HG02610 (cell line): ENCODE measurements at regions not wholly inside any gene's neighbourhood (a gene's known extent, or its start where the extent isn't known, plus 50 kb on each side); places are given as distances from the start of the nearest gene placed in this dataset.
"Not testable (repeated sequence)": the region's sequence is repeated elsewhere in the genome, so short reads cannot be mapped to it uniquely, and the experiment has no call there.

ENCODE experiments used
- ATAC-seq: cut with Tn5 transposase; IDR thresholded peaks from one replicate; pipeline ENCODE4 v1.9.1; 2021; ENCODE audit warnings: mild to moderate bottlenecking, moderate library complexity; ENCODE audit not compliant: unreplicated experiment

DNA sequence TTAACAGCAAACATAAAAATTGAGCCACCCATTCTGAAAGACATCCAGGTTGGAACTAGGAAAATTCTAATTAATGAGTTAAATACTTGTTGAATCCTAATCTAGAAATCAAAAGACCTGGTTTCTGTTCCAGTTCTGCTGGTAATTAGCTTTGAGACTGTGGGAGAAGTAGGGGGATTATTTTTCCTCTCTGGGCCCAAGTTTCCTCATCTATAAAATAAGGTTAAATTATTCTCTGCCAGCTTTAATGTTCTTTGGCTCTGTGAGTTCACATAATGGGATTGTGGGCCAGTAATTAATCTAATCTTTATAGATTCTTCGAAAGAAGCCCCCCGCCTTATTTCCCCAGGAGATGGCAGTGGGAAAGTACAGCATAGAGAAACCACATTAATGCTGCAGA is 104.6 kb downstream of the ENC1 start:
- no peak for ATAC-seq

DNA sequence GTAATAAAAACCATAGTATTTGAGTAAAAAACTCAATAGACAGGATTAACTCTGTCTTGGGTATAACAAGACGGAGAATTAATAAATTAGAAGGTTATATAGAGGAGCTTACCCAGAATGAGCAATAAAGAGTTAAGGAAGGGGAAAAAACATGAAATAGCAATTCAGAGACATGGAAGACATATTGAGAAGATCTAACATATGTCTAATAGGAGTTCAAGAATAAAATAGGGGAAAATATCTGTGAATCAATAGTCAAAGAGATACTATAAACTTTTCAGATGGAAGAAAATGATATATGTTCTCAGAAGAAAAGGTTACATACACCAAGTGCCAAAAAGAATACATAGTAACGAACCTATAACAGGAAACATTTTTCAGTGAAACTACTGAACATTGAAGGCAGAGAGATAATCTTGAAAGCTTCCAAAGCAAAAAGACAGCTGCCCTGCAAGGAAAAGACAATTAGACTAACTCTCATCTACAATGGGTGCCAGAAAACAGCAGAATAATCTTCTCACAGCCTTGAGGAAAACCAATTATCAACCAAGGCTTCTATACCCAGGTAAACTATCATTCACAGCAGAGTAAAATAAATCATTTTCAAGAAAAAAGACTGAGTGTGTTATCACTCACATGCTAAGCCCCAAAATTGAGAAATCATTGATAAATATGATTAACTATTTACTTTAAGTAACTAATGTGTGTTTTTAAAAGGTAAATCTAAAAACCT is 106.0 kb downstream of the ENC1 start:
- ATAC-seq: no peak

DNA sequence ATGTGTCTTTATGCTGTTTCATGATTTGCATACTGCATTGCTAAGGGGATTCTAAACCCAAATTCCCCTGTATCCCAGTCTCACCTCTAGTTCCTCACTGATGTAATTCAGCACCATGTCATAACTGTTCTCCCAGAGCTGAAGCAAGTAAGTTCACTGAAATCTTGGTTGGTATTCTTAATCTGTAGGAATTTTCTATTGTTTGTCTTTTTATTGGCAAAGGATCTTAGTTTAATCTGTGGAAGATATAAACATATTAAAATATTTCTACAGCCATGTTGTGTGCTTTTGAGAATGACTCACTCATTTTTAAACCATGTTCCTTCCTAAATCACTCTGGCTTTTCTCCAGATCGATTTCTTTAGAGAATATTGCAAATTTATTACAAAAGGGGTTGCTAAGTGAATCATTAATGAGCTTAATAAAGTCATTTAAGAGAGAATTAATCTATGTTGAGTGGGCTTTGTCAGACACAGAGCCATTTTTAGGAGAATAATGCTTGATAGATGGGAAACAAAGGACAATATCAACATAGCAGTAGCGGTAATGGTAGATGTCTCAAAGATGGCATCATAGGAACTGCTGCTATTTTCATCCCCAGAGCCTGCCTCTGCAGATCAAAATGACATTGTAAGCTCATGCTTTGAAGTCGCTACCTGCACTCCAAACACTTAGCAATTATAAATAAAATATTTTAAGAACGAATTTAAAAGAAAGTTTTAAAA is 110.0 kb downstream of the ENC1 start:
- no peak for ATAC-seq

DNA sequence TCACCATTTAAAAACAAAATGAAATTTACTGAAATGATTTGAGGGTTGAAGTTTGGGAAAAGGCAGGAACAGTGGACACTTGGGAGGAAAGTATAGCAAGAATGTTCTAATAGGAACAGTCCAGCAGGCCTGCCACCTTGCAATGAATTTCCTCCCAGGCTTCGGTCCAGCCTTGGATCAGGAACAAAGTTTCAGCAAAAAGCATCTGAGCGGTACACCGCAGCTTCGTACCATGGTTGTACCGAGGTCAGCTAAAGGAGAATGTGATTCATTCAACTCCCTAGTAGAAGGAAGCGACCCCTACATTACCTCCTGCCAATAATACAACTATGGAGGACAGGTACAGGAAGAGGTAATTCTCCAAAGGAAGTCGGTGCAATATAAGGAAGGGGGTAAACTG is 111.4 kb downstream of the ENC1 start:
- no peak for ATAC-seq

DNA sequence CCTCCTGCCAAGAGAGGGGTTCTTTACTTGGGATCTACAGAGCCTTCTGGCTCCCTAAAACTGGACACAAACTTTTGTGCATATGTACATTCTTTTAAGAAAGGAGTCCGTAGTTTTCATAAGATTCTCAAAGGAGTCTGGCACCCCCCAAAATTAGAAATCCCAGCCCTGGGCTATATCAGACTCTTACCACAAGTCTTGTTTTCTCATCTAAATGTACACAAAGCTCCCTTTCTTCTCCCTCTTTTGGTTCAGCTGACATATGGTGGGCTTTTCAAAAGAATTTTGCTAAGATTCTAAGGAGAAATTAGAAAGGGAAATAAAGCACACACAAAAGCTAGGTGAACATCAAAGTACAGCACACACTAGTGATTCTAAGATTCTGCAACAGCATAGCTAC is 114.4 kb downstream of the ENC1 start:
- ATAC-seq: no peak

DNA sequence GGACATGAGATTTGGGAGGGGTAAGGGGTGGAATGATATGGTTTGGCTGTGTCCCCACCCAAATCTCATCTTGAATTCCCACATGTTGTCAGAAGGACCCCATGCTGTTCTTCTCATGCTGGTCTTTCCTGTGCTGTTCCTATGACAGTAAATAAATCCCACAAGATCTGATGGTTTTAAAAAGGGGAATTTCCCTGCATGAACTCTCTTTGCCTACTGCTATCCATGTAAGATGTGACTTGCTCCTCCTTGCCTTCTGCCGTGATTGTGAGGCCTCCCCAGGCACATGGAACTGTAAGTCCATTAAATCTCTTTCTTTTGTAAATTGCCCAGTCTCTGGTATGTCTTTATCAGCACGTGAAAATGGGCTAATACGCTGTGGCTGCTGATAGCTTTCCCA is 115.8 kb downstream of the ENC1 start:
- ATAC-seq: not testable (repeated sequence)

DNA sequence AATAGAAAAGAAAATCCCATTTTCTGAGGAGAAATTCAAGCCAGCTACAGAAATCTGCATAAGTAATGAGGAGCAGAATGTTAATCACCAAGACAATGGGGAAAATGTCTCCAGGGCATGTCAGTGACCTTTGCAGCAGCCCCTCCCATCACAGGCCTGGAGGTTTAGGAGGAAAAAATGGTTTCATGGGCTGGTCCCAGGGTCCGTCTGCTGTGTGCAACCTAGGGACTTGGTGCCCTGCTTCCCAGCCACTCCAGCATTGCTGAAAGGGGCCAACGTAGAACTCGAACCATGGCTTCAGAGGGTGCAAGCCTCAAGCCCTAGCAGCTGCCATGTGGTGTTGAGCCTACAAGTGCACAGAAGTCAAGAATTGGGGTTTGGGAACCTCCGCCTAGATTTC is 116.8 kb downstream of the ENC1 start:
- not testable (repeated sequence) for ATAC-seq

DNA sequence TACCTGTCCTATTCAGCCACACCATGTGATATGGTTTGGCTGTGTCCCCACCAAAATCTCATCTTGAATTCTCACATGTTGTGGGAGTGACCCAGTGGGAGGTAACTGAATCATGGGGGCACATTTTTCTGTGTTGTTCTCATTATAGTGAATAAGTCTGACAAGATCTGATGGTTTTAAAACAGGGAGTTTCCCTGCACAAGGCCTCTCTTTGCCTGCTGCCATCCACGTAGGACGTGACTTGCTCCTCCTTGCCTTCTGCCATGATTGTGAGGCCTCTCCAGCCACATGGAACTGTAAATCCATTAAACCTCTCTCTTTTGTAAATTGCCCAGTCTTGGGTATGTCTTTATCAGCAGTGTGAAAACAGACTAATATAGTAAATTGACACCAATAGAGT is 117.7 kb downstream of the ENC1 start:
- not testable (repeated sequence) for ATAC-seq

DNA sequence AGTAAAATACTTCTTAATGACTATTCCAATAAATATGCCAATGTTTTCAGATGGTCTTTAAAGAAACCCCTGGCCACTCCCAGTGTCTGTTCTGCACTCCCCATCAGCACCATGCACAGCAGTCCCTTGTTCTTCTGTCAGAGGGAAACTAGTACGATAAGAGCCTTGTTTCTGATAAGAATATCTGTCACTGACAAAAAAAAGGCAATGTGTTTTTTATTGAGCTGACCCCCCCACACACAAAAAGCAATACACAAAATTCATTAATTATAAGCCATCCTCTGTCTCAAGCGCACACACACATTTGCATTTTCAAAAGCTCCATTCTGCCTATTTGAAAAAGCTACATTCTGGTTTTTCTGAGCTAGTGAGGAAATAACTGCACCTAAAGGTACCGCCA is 119.1 kb downstream of the ENC1 start:
- no peak for ATAC-seq

DNA sequence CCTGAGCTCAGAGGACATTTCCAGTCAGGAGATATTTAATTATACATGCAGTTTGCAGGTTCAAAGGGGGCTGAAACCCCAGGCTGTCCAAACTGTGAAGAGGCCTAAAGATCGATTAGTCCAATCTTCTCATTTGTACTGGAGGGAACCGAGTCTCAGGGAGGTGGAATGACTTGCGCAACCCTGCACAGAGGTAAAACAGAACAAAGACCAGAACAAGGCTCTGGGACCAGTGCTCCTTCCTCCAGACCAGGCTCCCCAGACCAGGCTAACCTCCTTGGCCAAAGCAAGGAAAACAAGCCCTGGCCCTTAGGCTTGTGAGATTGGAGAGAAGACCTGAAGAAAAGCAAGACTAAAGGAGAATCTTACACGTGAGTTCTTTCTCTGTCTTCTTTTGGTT is 120.8 kb downstream of the ENC1 start:
- ATAC-seq: no peak

DNA sequence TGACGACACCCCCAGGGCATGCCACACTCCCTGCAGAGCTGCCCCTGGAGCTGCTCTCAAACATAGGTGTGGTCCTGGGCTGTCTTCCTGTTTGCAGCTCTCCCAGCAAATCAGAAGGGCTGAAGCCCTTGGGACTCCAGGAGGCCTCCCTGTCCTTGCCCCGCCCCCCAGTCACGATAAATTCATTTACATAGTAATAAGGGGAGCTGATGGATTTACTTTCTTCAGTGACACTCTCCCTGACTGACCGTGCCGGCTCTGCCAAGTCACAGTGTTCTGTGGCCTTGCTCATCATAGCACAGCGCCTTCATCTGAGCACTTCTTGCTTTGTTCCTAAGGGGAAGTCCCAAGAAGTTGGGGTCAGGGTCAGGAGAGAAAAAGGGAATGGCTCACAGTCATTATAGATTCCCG is 121.4 kb downstream of the ENC1 start:
- ATAC-seq: no peak

DNA sequence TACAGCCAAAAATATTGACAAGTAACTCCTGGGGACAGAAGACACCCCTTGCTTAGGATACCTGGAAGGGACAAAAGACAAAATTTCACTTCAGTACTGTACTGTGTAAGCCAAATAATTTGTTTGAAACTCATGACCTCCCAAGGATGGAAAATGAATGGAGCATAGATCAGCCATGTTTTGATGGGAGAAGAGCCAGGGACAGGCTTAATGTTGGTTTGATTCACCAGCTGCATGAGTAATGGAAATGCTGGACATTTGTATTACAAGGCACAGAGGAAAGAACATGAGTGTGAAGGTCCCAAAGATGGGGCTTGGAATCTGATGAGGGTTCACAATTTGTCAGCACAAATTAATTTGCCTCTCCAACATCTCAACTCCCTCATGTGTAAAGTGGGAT is 122.8 kb downstream of the ENC1 start:
- ATAC-seq: no peak

DNA sequence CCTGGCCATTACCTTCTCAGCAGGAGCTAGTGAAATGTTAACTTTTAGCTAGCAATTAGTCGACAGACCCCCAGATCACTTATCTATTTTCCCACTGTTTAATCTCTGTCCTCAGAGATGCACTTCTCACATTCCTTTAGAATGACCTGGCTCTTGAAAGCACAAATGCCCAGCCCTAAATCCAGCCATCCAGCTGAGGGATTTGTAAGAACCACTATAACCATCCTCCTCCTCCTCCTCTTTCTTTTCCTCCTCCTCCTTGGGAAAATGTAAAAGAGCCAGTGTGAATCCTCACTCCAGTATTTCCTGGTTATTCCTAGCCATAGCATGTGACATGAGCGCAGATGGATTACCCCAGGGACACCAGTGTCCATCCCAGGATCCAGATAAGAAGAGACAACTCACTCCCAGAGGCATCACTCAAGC is 124.3 kb downstream of the ENC1 start:
- ATAC-seq: no peak

DNA sequence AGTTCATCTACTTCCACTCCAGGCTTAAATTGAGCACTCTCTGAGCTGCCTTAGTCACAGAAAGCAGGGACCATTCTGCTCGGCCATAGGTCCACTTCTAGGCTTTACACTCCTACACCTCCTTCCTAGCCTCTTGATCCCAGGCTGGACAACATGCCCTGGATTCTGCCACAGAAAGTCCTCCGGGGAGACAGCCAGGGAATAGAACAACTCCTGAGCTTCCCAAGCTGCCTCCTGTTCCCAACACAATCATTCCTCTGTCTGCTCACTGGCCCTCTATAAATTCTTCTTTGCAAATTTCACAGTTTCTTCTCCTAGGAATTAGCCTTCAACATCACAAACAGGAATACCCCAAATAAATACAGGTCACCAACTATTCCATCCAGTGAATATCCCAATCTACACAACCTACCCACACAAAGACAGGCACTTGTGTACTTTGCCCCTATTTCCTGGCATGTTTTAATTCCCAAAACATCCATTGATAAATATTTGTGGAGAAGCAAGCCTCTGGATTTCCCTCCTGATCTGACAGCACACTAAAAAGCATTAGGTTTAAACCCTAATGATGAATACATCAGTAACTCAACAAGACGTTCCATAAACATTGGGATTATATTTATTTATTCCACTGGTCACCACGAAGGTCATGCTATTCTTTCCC is 125.5 kb downstream of the ENC1 start:
- ATAC-seq: no peak

DNA sequence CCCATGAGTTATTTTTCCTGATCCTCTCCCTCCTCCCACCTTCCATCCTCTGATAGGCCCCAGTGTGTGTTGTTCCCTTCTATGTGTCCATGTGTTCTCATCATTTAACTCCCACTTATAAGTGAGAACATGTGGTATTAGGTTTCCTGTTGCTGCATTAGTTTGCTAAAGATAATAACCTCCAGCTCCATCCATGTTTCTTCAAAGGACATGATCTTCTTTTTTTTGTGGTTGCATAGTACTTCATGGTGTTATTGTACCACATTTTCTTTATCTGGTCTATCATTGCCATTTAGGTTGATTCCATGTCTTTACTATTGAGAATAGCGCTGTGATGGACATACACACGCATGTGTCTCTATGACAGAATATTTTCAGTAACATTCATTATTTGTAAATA is 128.8 kb downstream of the ENC1 start:
- ATAC-seq: not testable (repeated sequence)

DNA sequence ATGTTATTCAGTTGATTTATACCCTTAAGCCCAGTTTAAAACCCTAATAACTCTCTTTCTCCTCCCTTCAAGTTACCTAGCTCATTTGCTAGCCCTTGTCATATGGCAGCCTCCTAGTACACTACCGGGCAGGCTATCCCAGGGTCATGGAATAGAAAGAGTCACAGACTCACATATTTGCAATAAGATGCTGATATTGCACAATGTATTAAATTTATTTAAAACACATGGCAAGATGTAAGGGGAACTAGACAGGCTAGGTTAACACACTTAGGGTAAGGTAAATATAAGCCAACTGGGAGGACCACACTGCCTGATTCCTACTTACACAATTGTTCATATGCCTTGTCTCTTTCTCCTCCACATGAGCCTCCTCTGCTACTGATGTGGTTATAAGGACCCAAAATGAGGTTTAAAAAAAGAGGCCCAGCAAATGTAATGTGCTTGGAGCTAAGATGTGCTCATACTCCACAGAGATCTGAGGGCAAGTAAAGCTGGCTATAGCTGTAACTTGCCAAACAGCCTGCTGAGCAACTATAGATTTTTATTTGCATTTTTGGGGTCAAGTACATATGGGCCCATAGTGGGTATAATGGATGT is 130.0 kb downstream of the ENC1 start:
- ATAC-seq: no peak

DNA sequence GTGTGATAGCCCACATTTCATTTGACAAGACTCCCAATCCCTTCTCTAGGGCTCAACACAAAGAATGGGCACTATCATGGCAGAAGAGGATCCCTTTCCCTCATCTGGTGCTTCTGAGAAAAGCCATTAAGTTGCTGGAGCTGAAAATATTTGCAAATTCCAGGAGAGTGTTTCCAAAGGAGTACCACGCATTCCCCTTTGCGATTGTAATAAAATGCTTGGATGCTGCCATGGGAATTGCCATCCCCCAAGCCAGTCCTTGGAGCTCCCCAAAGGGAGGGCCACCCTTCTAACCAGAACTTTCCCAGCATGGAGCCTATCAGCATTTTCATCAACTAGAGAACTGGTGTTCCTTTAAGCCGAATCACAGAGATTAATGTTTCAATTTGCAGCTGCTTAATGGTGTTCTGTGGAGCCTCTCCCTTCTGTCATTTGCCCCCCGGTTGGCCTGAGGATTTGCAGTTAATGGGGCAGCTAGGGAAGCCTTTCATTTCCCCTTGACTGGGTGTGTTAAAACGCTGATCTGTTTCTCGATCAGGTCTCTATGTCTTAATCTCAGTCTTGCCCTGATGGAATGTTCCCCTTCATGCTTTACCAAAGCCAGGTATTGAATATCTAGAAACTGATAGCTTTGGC is 133.0 kb downstream of the ENC1 start:
- ATAC-seq: no peak

DNA sequence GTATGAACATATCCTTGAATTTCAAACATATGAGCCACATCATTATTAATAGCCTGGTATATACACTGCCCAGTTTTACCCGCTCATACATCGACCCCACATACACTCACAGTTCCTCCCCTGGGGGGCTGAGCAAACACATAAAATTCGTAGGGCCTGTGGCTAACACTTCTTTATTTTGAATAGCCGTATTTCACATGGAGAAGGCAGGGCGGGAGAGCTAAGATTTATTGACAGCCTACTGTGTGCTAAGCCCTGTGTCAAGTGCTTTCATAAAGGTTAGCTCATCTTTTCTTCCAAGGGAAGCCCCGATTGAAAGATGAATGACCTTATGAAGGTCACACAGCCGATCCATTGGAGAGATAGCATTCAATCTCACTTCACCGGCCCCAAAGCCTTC is 134.4 kb downstream of the ENC1 start:
- ATAC-seq: no peak

DNA sequence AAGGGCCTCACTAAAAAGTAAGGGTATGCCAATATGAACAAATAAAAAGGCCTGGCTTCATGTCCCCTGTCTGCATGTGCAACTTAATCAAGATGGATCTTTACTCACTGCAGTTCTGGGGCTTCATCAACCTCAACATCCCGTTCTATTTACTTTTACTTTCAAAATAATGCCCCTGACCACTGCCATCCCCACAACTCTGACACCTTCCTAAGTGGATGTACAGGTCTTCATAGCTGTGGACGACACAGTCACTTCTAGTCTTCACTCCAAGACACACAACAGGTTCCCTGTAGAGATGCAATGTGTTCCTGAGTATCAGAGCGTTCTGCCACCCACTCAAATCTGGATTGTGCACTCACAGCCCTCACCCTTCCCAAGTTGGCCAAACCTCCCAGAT is 136.1 kb downstream of the ENC1 start:
- ATAC-seq: no peak

DNA sequence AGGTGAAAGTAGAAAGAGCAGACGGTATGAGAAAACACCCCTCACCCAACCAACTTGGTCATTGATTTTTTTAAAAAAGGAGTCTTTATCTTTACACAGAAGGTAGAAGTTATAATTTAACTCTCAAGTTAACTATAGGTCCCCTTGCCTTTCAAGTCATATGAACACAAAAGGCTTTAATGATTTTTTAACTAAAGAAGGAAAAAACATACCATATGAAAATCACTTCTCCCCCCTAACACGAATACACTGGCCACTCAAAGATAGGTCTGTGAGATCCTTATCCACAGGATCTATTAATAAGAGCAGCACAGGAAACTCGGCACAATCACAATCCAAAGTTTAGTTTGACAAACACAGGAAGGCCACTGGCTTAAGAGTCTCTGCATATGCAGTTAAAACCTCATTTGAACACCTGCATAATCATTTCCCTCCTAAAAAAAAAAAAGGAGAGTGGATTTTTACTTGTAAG is 138.0 kb downstream of the ENC1 start:
- ATAC-seq: no peak
